IMR-90 (cell line): ENCODE measurements at regions not wholly inside any gene's neighbourhood (a gene's known extent, or its start where the extent isn't known, plus 50 kb on each side); places are given as distances from the start of the nearest gene placed in this dataset.

Experiments
- ATAC-seq: fragments of 200-7000 bp; cut with Tn5 transposase; 2 replicates; pipeline ENCODE4 v1.9.1; 2020; ENCODE audit warnings: low read depth, mild to moderate bottlenecking, moderate library complexity
- BruUV-seq: library from RNA; stranded (reverse); fragments of 400-500 nt; replicated peaks from 2 replicates; lab custom pipeline; 2021; lab: Mats Ljungman, UMichigan
- CTCF ChIA-PET: fragments of 300-600 bp; formaldehyde crosslinking; extraction: SDS; loops from one replicate; lab custom pipeline; 2021; ENCODE audit warnings: antibody characterized with exemption; lab: Yijun Ruan, JAX
- POLR2A ChIA-PET: fragments of 300-600 bp; sonication (Branson Sonifier 250); formaldehyde crosslinking; loops from one replicate; lab custom pipeline; 2022; ENCODE audit warnings: antibody characterized with exemption; ENCODE audit not compliant: unreplicated experiment; lab: Charles Lee
- DNase-seq: peaks from one replicate; pipeline ENCODE4 v3.0.0; 2013
- H2AFZ ChIP-seq: replicated peaks from 2 replicates; pipeline ENCODE3; 2013; ENCODE audit warnings: low read length, mild to moderate bottlenecking; ENCODE audit not compliant: poor library complexity
- H2AK5ac ChIP-seq: 2 replicates; pipeline ENCODE4 v1.6.1; 2013; ENCODE audit warnings: low read depth, low read length, inconsistent platforms
- H2AK9ac ChIP-seq: replicated peaks from 2 replicates; pipeline ENCODE3; 2013; ENCODE audit warnings: mild to moderate bottlenecking, low read depth, low read length, moderate library complexity; ENCODE audit not compliant: poor library complexity
- H2BK120ac ChIP-seq: 2 replicates; pipeline ENCODE4 v1.6.1; 2013; ENCODE audit warnings: low read depth, low read length, inconsistent platforms
- H2BK15ac ChIP-seq: 3 replicates; pipeline ENCODE4 v1.6.1; 2013; ENCODE audit warnings: low read depth, low read length, inconsistent platforms
- H2BK20ac ChIP-seq: 2 replicates; pipeline ENCODE4 v1.6.1; 2013; ENCODE audit warnings: low read depth, mild to moderate bottlenecking, inconsistent platforms, low read length, moderate library complexity
- H2BK5ac ChIP-seq: 2 replicates; pipeline ENCODE4 v1.6.1; 2013; ENCODE audit warnings: mild to moderate bottlenecking, low read depth, low read length, inconsistent platforms; ENCODE audit not compliant: poor library complexity, severe bottlenecking
- H3K14ac ChIP-seq: replicated peaks from 2 replicates; pipeline ENCODE4 v1.6.1; 2013; ENCODE audit warnings: low read depth, low read length, inconsistent platforms
- H3K18ac ChIP-seq: 2 replicates; pipeline ENCODE4 v1.6.1; 2013; ENCODE audit warnings: low read depth, low read length, control low read depth
- H3K23ac ChIP-seq: 2 replicates; pipeline ENCODE4 v1.6.1; 2013; ENCODE audit warnings: low read depth, low read length, inconsistent platforms
- H3K27ac ChIP-seq: 2 replicates; pipeline ENCODE4 v1.5.1; 2013; ENCODE audit warnings: mild to moderate bottlenecking, control low read depth, low read length; ENCODE audit not compliant: insufficient read depth
- H3K27me3 ChIP-seq: 2 replicates; pipeline ENCODE4 v1.6.1; 2013; ENCODE audit warnings: low read length; ENCODE audit not compliant: control insufficient read depth, insufficient read depth
- H3K36me3 ChIP-seq: 2 replicates; pipeline ENCODE4 v1.6.1; 2013; ENCODE audit warnings: low read length, mixed read lengths; ENCODE audit not compliant: control insufficient read depth, insufficient read depth
- H3K4ac ChIP-seq: 2 replicates; pipeline ENCODE4 v1.6.1; 2013; ENCODE audit warnings: low read depth, low read length, inconsistent platforms
- H3K4me1 ChIP-seq: 2 replicates; pipeline ENCODE4 v1.6.1; 2013; ENCODE audit warnings: low read length, mixed read lengths; ENCODE audit not compliant: control insufficient read depth, insufficient read depth
- H3K4me2 ChIP-seq: 2 replicates; pipeline ENCODE4 v1.6.1; 2013; ENCODE audit warnings: low read depth, mild to moderate bottlenecking, control low read depth, low read length, moderate library complexity
- H3K4me3 ChIP-seq: 2 replicates; pipeline ENCODE4 v1.5.1; 2013; ENCODE audit warnings: low read depth, mild to moderate bottlenecking, control low read depth, low read length, moderate library complexity; ENCODE audit not compliant: insufficient read depth
- H3K56ac ChIP-seq: 2 replicates; pipeline ENCODE4 v1.6.1; 2013; ENCODE audit warnings: low read length, inconsistent platforms; ENCODE audit not compliant: insufficient read depth; ENCODE audit errors: extremely low read depth
- H3K79me1 ChIP-seq, 2 experiments: 2 replicates each; pipeline ENCODE4 v1.6.1; 2013; ENCODE audit warnings: low read length in 2 of 2, inconsistent platforms in 1 of 2, low read depth in 1 of 2
- H3K9ac ChIP-seq: 2 replicates; pipeline ENCODE4 v1.6.1; 2013; ENCODE audit warnings: low read depth, low read length, control low read depth
- H3K9me1 ChIP-seq: 2 replicates; pipeline ENCODE4 v1.6.1; 2013; ENCODE audit warnings: low read length, inconsistent platforms; ENCODE audit not compliant: insufficient read depth
- H3K9me3 ChIP-seq: 2 replicates; pipeline ENCODE4 v1.6.1; 2013; ENCODE audit warnings: low read length; ENCODE audit not compliant: control insufficient read depth, insufficient read depth
- H4K20me1 ChIP-seq: 2 replicates; pipeline ENCODE4 v1.6.1; 2013; ENCODE audit warnings: low read length, inconsistent platforms; ENCODE audit not compliant: insufficient read depth
- H4K5ac ChIP-seq: 2 replicates; pipeline ENCODE4 v1.6.1; 2013; ENCODE audit warnings: mild to moderate bottlenecking, low read depth, low read length, control low read depth
- H4K8ac ChIP-seq, 2 experiments: 2 replicates each; pipeline ENCODE4 v1.6.1; 2013; ENCODE audit warnings: low read depth in 2 of 2, low read length in 2 of 2, control low read depth in 1 of 2, inconsistent platforms in 1 of 2
- H4K91ac ChIP-seq: 2 replicates; pipeline ENCODE4 v1.6.1; 2013; ENCODE audit warnings: low read depth, low read length, inconsistent platforms; ENCODE audit not compliant: insufficient read depth
- BHLHE40 ChIP-seq: fragments of 150-350 bp; IDR thresholded peaks from 2 replicates; pipeline ENCODE4 v1.6.1; 2016; ENCODE audit warnings: mild to moderate bottlenecking, low read depth, low read length
- CEBPB ChIP-seq: IDR thresholded peaks from 2 replicates; pipeline ENCODE4 v1.6.1; 2012; ENCODE audit warnings: low read depth, low read length, improper control_type of control experiment
- CHD1 ChIP-seq: IDR thresholded peaks from 2 replicates; pipeline ENCODE4 v1.6.1; 2012; ENCODE audit warnings: low read depth, low read length, improper control_type of control experiment
- CTCF ChIP-seq: conservative IDR thresholded peaks from 2 replicates; pipeline ENCODE4 v1.5.1; 2012; ENCODE audit warnings: mild to moderate bottlenecking, low read depth, low read length, improper control_type of control experiment
- ELK1 ChIP-seq: fragments of 150-350 bp; IDR thresholded peaks from 2 replicates; pipeline ENCODE4 v1.6.1; 2016; ENCODE audit warnings: low read depth, mild to moderate bottlenecking, low read length, moderate library complexity, borderline replicate concordance
- FOS ChIP-seq: fragments of 150-350 bp; IDR thresholded peaks from 2 replicates; pipeline ENCODE4 v1.6.1; 2016; ENCODE audit warnings: low read depth, low read length
- MAFK ChIP-seq: IDR thresholded peaks from 2 replicates; pipeline ENCODE4 v1.6.1; 2012; ENCODE audit warnings: low read depth, low read length, improper control_type of control experiment
- MAZ ChIP-seq: IDR thresholded peaks from 2 replicates; pipeline ENCODE4 v1.6.1; 2012; ENCODE audit warnings: low read depth, mild to moderate bottlenecking, low read length, improper control_type of control experiment, moderate library complexity, borderline replicate concordance
- MXI1 ChIP-seq: IDR thresholded peaks from 2 replicates; pipeline ENCODE4 v1.6.1; 2012; ENCODE audit warnings: low read depth, mild to moderate bottlenecking, low read length, moderate library complexity, borderline replicate concordance
- NFE2L2 ChIP-seq: fragments of 150-350 bp; IDR thresholded peaks from 2 replicates; pipeline ENCODE4 v1.6.1; 2016; ENCODE audit warnings: low read depth, mild to moderate bottlenecking, low read length
- POLR2A ChIP-seq: IDR thresholded peaks from 2 replicates; pipeline ENCODE4 v1.6.1; 2012; ENCODE audit warnings: mild to moderate bottlenecking, low read depth, low read length
- RAD21 ChIP-seq: IDR thresholded peaks from 2 replicates; pipeline ENCODE4 v1.6.1; 2012; ENCODE audit warnings: low read length, improper control_type of control experiment
- RCOR1 ChIP-seq: IDR thresholded peaks from 2 replicates; pipeline ENCODE4 v1.6.1; 2012; ENCODE audit warnings: mild to moderate bottlenecking, low read length, improper control_type of control experiment; ENCODE audit not compliant: insufficient replicate concordance
- RFX5 ChIP-seq: IDR thresholded peaks from 2 replicates; pipeline ENCODE4 v1.8.0; 2012; ENCODE audit warnings: low read depth, mild to moderate bottlenecking, low read length, moderate library complexity
- SMC3 ChIP-seq: fragments of 150-350 bp; IDR thresholded peaks from 2 replicates; pipeline ENCODE4 v1.6.1; 2016; ENCODE audit warnings: low read depth, mild to moderate bottlenecking, antibody characterized with exemption, low read length, moderate library complexity
- USF2 ChIP-seq: fragments of 150-350 bp; IDR thresholded peaks from 2 replicates; pipeline ENCODE4 v1.6.1; 2017; ENCODE audit warnings: mild to moderate bottlenecking, antibody characterized with exemption, low read length, low read depth
- WGBS, 2 experiments: methylation state at CpG; one replicate each; pipeline versions ENCODE4 v1.1.5 to v1.1.7; 2013; ENCODE audit warnings: missing lambda C conversion rate in 2 of 2; ENCODE audit not compliant: insufficient read length in 1 of 2; ENCODE audit errors: extremely low coverage in 2 of 2; 5-methylcytosine and 5-hydroxymethylcytosine counted together
- dilution Hi-C: fragments of 300-500 bp; cut with HindIII; formaldehyde crosslinking; loops from one replicate; pipeline ENCODE4 v1.14.3; 2018; ENCODE audit warnings: low sequenced_read_pairs; ENCODE audit not compliant: unreplicated experiment
- in situ Hi-C: fragments of 300-500 bp; cut with MboI; formaldehyde crosslinking; loops from 3 replicates; pipeline ENCODE4 v1.14.3; 2019; ENCODE audit warnings: low sequenced_read_pairs, inconsistent platforms, mixed read lengths
- intact Hi-C: fragments of 100-400 bp; cut with micrococcal nuclease; formaldehyde crosslinking; loops from 2 replicates; pipeline ENCODE4 v1.10.0; 2022

- no peak overlapping the region for H3K4ac ChIP-seq
- H4K5ac ChIP-seq, result no peak overlapping the region
- H4K20me1 ChIP-seq, result no peaks in the 10 kb centered on the region
- in situ Hi-C loops (no loop called here), intact Hi-C loops (no loop called here), dilution Hi-C loops (no loop called here)
- no peak overlapping the region for H3K27ac ChIP-seq
- no peaks in the 10 kb centered on the region for H3K79me1 ChIP-seq
- H3K9me1 ChIP-seq, result no peaks in the 10 kb centered on the region
- no peak overlapping the region for H2BK5ac ChIP-seq
- H4K91ac ChIP-seq, result no peak overlapping the region
- WGBS, 2 experiments, result no CpG with 5 or more reads among the region's 2 CpGs
- H3K23ac ChIP-seq, result no peak overlapping the region
- no peak overlapping the region for H3K9ac ChIP-seq
- DNase-seq (no peak), ATAC-seq (no peak)
- H3K14ac ChIP-seq, result no peak overlapping the region
- no peak overlapping the region for H3K4me2 ChIP-seq
- TF ChIP-seq RFX5, result no peak
- TF ChIP-seq USF2, result no peak
- no peak for TF ChIP-seq CTCF
- no peak for TF ChIP-seq POLR2A
- TF ChIP-seq MAZ, result no peak
- no peak for TF ChIP-seq MAFK
- TF ChIP-seq CEBPB, result no peak
- no peak for TF ChIP-seq ELK1
- no peak for TF ChIP-seq RCOR1
- no peak for TF ChIP-seq RAD21
- TF ChIP-seq BHLHE40, result no peak
- TF ChIP-seq FOS, result no peak
- no peak for TF ChIP-seq CHD1
- no peak for TF ChIP-seq NFE2L2
- no peak for TF ChIP-seq SMC3
- TF ChIP-seq MXI1, result no peak
- no peaks in the 10 kb centered on the region for H3K27me3 ChIP-seq
- ChIA-PET CTCF (no interaction called here), POLR2A (no interaction called here)
- no peaks in the 10 kb centered on the region for H3K36me3 ChIP-seq
- BruUV-seq, result no TSS peak
- H2AFZ ChIP-seq, result no peak overlapping the region
- no peak overlapping the region for H2AK5ac ChIP-seq
- H3K4me1 ChIP-seq, result no peaks in the 10 kb centered on the region
- H3K56ac ChIP-seq, result no peak overlapping the region
- no peak overlapping the region for H2AK9ac ChIP-seq
- H4K8ac ChIP-seq, result no peak overlapping the region
- no peak overlapping the region for H2BK20ac ChIP-seq
- no peak overlapping the region for H3K4me3 ChIP-seq
- H2BK15ac ChIP-seq, result no peak overlapping the region
- no peaks in the 10 kb centered on the region for H3K9me3 ChIP-seq
- H3K18ac ChIP-seq, result no peak overlapping the region
- no peak overlapping the region for H2BK120ac ChIP-seq
These were observed 282.0 kb upstream of the PPFIA2 start for GRCh38 chr12:82040987-82041743.
